CD8-positive, alpha-beta memory T cell (primary cell): ENCODE measurements at regions not wholly inside any gene's neighbourhood (a gene's known extent, or its start where the extent isn't known, plus 50 kb on each side); places are given as distances from the start of the nearest gene placed in this dataset.

ENCODE experiments used
- CTCF ChIA-PET: fragments of 350-600 bp; sonication (Branson Sonifier 250); formaldehyde crosslinking; loops from one replicate; lab custom pipeline; 2021; ENCODE audit warnings: antibody characterized with exemption; lab: Charles Lee
- POLR2A ChIA-PET: fragments of 350-600 bp; sonication (Branson Sonifier 250); formaldehyde crosslinking; loops from one replicate; lab custom pipeline; 2021; ENCODE audit warnings: antibody characterized with exemption; lab: Charles Lee
- DNase-seq, 5 donors: peaks; one replicate each; pipeline versions ENCODE4 v3.0.0 to v3.0.0-alpha.2; 2020 to 2022; ENCODE audit warnings: mixed read lengths in 1 of 5
- H3K27ac ChIP-seq: one replicate; pipeline ENCODE4 v1.7.0; 2013; ENCODE audit warnings: low read depth, mild to moderate bottlenecking, low read length, moderate library complexity
- H3K27me3 ChIP-seq: 2 replicates; pipeline ENCODE4 v1.7.0; 2013; ENCODE audit warnings: low read length, mild to moderate bottlenecking; ENCODE audit not compliant: insufficient read depth, poor library complexity, severe bottlenecking
- H3K36me3 ChIP-seq: 2 replicates; pipeline ENCODE4 v1.7.0; 2013; ENCODE audit warnings: mild to moderate bottlenecking, low read length, moderate library complexity; ENCODE audit not compliant: insufficient read depth
- H3K4me1 ChIP-seq: 2 replicates; pipeline ENCODE4 v1.7.0; 2013; ENCODE audit warnings: mild to moderate bottlenecking, low read length, moderate library complexity; ENCODE audit not compliant: insufficient read depth
- H3K4me3 ChIP-seq: 2 replicates; pipeline ENCODE4 v1.7.0; 2013; ENCODE audit warnings: mild to moderate bottlenecking, low read length
- H3K9me3 ChIP-seq: 2 replicates; pipeline ENCODE4 v1.7.0; 2013; ENCODE audit warnings: mild to moderate bottlenecking, low read length
- H3K27ac Mint-ChIP-seq, 8 donors: one replicate each; pipeline ENCODE4 v1.8.0; 2020 to 2021; ENCODE audit warnings: mixed read lengths in 8 of 8, mild to moderate bottlenecking in 6 of 8, inconsistent platforms in 3 of 8, moderate library complexity in 3 of 8
- H3K27me3 Mint-ChIP-seq, 2 donors: one replicate each; pipeline ENCODE4 v1.8.0; 2020 to 2021; ENCODE audit warnings: mixed read lengths in 2 of 2, mild to moderate bottlenecking in 1 of 2, moderate library complexity in 1 of 2
- H3K36me3 Mint-ChIP-seq, 3 donors: one replicate each; pipeline ENCODE4 v1.8.0; 2020 to 2021; ENCODE audit warnings: mixed read lengths in 3 of 3, inconsistent platforms in 1 of 3, mild to moderate bottlenecking in 1 of 3
- H3K4me1 Mint-ChIP-seq, 3 donors: one replicate each; pipeline ENCODE4 v1.8.0; 2020 to 2021; ENCODE audit warnings: mixed read lengths in 3 of 3, inconsistent platforms in 1 of 3, mild to moderate bottlenecking in 1 of 3
- H3K4me3 Mint-ChIP-seq, 7 donors: one replicate each; pipeline ENCODE4 v1.8.0; 2020 to 2021; ENCODE audit warnings: mixed read lengths in 7 of 7, mild to moderate bottlenecking in 6 of 7, moderate library complexity in 4 of 7, inconsistent platforms in 2 of 7
- H3K9me3 Mint-ChIP-seq, 5 donors: one replicate each; pipeline ENCODE4 v1.8.0; 2020 to 2022; ENCODE audit warnings: mixed read lengths in 5 of 5, mild to moderate bottlenecking in 3 of 5, moderate library complexity in 2 of 5, inconsistent platforms in 1 of 5

DNA sequence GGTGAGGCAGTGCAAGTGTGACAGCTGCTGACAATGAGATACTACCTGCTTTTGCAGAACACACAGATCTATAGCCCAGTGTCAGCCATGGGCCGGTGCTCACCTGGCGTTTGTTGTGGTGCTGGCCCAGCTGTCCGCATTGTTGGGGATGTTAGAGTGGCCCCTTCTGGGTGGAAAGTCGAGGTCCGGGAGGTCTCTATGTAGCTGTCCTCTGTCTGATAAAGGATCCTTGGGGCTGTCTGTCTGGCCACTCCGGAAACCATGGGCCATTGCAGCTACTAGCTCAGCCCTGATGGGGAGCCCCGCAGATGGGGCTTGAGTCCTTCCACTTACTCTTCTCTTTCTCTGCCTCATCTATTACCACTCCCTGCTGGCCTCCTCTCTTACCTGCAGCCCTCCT lies 181.5 kb upstream of the TSHZ3 start:
- H3K27ac Mint-ChIP-seq = no peak overlapping the region
- peaks cover 7 to 15% (median 13%) of the 10 kb centered on the region in 5 donors for H3K9me3 Mint-ChIP-seq
- H3K27me3 Mint-ChIP-seq = peaks cover 0 to 8% of the 10 kb centered on the region in 2 donors
- no peak overlapping the region for H3K4me3 ChIP-seq
- H3K9me3 ChIP-seq = no peaks in the 10 kb centered on the region
- H3K36me3 Mint-ChIP-seq = no peaks in the 10 kb centered on the region
- DNase-seq = no peak
- no peak overlapping the region for H3K27ac ChIP-seq
- H3K4me3 Mint-ChIP-seq = no peak overlapping the region
- H3K27me3 ChIP-seq = no peaks in the 10 kb centered on the region
- ChIA-PET POLR2A (no interaction called here), CTCF (no interaction called here)
- no peaks in the 10 kb centered on the region for H3K36me3 ChIP-seq
- no peaks in the 10 kb centered on the region for H3K4me1 ChIP-seq
- no peaks in the 10 kb centered on the region for H3K4me1 Mint-ChIP-seq

DNA sequence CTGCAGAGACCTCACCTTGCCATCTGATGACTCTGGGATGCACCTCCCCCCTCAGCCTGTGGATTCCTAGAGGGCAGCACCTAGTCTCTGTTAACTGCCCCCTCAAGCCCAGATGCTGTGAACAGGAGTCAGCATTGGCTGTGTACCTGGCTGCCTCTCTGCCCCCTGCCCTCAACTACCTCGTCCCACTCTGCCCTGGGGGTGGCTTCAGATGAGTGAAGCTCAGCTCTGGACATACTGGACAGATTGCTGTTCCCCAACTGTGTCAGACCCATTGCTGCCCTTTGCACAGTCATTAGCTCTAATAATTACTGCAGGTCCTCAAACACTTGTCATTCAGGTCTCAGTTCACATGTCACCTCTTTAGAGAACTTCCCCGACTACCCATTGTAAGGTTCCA lies 182.1 kb upstream of the TSHZ3 start:
- no peak for DNase-seq
- Mint-ChIP-seq H3K27ac (no peak overlapping the region), H3K27me3 (peaks cover 0 to 8% of the 10 kb centered on the region in 2 donors), H3K9me3 (peaks cover 2 to 13% (median 8%) of the 10 kb centered on the region in 5 donors), H3K36me3 (no peaks in the 10 kb centered on the region), H3K4me3 (no peak overlapping the region), H3K4me1 (no peaks in the 10 kb centered on the region)
- H3K27me3 ChIP-seq = no peaks in the 10 kb centered on the region
- no peaks in the 10 kb centered on the region for H3K4me1 ChIP-seq
- POLR2A ChIA-PET = no interaction called here
- H3K9me3 ChIP-seq = no peaks in the 10 kb centered on the region
- no peak overlapping the region for H3K27ac ChIP-seq
- CTCF ChIA-PET = no interaction called here
- no peaks in the 10 kb centered on the region for H3K36me3 ChIP-seq
- no peak overlapping the region for H3K4me3 ChIP-seq

DNA sequence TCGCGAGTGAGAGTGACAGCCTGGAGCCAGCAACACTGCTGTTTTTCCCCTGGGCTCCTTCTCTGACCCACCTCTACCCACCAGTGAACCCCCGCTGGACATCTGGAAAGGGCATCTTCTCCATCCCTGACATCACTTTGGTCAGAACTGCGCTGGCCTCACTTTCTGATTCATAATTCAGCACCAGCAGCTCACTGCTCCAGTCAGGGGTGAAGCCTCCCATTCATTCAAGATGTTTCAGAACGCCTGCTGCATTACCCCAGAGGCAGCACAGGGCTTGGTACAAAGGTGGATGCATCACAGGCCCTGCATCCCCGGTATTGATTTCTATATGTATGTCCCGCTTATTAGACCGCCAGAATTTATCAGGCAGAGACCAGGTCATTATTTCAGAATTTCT lies 182.8 kb upstream of the TSHZ3 start:
- no peak overlapping the region for H3K4me3 ChIP-seq
- Mint-ChIP-seq H3K4me1 (no peaks in the 10 kb centered on the region), H3K27ac (no peak overlapping the region), H3K9me3 (peaks cover 0 to 13% (median 6%) of the 10 kb centered on the region in 5 donors), H3K36me3 (no peaks in the 10 kb centered on the region), H3K4me3 (no peak overlapping the region), H3K27me3 (peaks cover 0 to 8% of the 10 kb centered on the region in 2 donors)
- H3K27ac ChIP-seq = no peak overlapping the region
- no peak for DNase-seq
- no peaks in the 10 kb centered on the region for H3K4me1 ChIP-seq
- POLR2A ChIA-PET = no interaction called here
- H3K27me3 ChIP-seq = no peaks in the 10 kb centered on the region
- no peaks in the 10 kb centered on the region for H3K36me3 ChIP-seq
- H3K9me3 ChIP-seq = no peaks in the 10 kb centered on the region
- CTCF ChIA-PET = no interaction called here

DNA sequence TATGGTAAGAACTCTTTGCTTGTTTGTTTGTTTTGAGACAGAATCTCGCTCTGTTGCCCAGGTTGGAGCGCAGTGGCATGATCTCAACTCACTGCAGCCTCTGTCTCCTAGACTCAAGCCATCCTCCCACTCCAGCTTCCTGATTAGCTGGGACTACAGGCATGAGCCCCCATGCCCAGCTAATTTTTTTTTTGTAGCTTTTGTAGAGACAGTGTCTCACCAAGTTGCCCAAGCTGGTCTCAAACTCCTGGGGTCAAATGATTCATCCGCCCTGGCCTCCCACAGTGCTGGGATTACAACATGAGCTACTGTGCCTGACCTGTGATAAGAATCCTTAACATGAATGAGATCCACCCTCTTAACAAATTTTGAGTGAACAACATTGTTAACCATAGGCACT lies 183.9 kb upstream of the TSHZ3 start:
- CTCF ChIA-PET = no interaction called here
- POLR2A ChIA-PET = no interaction called here

DNA sequence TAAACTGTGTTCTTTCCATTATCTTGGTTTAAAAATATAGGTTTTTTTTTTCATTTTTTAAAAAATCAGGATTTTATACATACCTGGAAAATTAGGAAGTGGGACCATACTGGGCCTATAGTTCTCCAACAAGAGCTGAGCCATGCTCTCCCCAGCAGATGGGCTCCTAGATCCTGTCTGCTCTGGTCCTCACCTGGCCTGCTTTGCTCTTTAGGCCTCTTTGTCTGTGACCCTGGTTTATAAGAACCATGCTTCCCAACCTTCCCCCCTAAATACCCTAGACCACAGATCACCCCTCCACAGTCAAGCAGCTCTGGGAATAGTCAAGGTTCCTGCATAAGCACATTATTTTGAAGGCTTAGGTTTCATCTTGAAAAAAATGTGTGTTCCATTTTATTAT lies 185.0 kb upstream of the TSHZ3 start:
- Mint-ChIP-seq H3K27ac (no peak overlapping the region), H3K4me3 (no peak overlapping the region), H3K36me3 (no peaks in the 10 kb centered on the region), H3K9me3 (peaks cover 0 to 5% (median 2%) of the 10 kb centered on the region in 5 donors), H3K4me1 (no peaks in the 10 kb centered on the region), H3K27me3 (peaks cover 0 to 4% of the 10 kb centered on the region in 2 donors)
- Histone ChIP-seq H3K27me3 (no peaks in the 10 kb centered on the region), H3K27ac (no peak overlapping the region), H3K36me3 (no peaks in the 10 kb centered on the region), H3K9me3 (no peaks in the 10 kb centered on the region), H3K4me3 (no peak overlapping the region), H3K4me1 (no peaks in the 10 kb centered on the region)
- POLR2A ChIA-PET = no interaction called here
- DNase-seq = no peak
- CTCF ChIA-PET = no interaction called here

More for the DNA sequence above, 183.9 kb upstream of the TSHZ3 start:
- no peak for DNase-seq
- Mint-ChIP-seq H3K4me3 (no peak overlapping the region), H3K36me3 (no peaks in the 10 kb centered on the region), H3K4me1 (no peaks in the 10 kb centered on the region), H3K27ac (no peak overlapping the region), H3K27me3 (peaks cover 0 to 8% of the 10 kb centered on the region in 2 donors), H3K9me3 (peaks cover 0 to 10% (median 4%) of the 10 kb centered on the region in 5 donors)
- Histone ChIP-seq H3K27me3 (no peaks in the 10 kb centered on the region), H3K4me3 (no peak overlapping the region), H3K27ac (no peak overlapping the region), H3K9me3 (no peaks in the 10 kb centered on the region), H3K36me3 (no peaks in the 10 kb centered on the region), H3K4me1 (no peaks in the 10 kb centered on the region)

- Histone ChIP-seq H3K27ac (no peak overlapping the region), H3K4me3 (no peak overlapping the region), H3K9me3 (no peaks in the 10 kb centered on the region), H3K27me3 (no peaks in the 10 kb centered on the region), H3K4me1 (no peaks in the 10 kb centered on the region), H3K36me3 (no peaks in the 10 kb centered on the region)
- CTCF ChIA-PET = no interaction called here
- Mint-ChIP-seq H3K27me3 (peaks cover 0 to 4% of the 10 kb centered on the region in 2 donors), H3K27ac (peak overlapping the region in 1 of 8 donors; percentile 89), H3K9me3 (peaks cover 0 to 5% (median 0%) of the 10 kb centered on the region in 5 donors), H3K4me3 (no peak overlapping the region), H3K36me3 (no peaks in the 10 kb centered on the region), H3K4me1 (no peaks in the 10 kb centered on the region)
- no peak for DNase-seq
- POLR2A ChIA-PET = no interaction called here
Measured at GRCh38 chr19:31534786-31535657, 185.8 kb upstream of the TSHZ3 start.

DNA sequence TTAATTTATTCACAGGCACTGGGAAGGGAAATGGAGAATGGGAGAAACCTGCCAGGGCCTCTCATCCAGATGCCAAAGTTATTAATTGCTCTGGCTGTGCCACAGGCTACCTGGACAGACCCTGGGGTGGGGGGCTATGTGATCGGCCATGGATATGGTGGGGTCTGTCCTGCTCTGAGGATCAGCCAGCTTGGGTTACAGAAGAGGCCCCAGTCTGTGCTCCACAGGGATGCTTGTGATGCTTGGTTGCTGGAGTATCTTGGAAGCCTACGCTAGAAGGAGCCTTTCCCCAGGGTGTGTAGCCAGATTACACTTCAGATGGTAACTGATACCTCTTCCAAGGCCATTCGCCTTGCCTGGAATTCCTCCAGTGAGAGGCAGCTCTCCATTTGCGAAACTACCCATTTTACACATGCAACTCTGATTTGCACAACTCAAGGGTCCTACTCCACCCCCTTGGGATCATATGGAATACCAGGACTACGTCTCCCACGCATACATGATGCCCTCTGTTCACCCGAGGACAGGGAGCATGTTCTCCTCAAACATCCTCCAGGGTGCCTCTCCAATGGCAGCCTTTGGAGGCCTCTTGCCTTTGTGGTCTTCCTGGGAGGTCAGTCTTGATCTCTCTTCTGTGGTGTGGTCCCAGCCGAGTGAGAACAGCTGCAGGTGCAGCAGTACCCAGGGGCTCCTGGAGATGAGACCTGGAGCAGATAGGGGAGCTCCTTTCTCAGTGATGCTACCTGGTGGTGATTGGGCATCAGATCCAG lies 186.6 kb upstream of the TSHZ3 start:
- POLR2A ChIA-PET = no interaction called here
- no peaks in the 10 kb centered on the region for H3K36me3 ChIP-seq
- no peak for DNase-seq
- no peaks in the 10 kb centered on the region for H3K36me3 Mint-ChIP-seq
- H3K27ac Mint-ChIP-seq = no peak overlapping the region
- CTCF ChIA-PET = no interaction called here
- no peaks in the 10 kb centered on the region for H3K4me1 Mint-ChIP-seq
- H3K4me1 ChIP-seq = no peaks in the 10 kb centered on the region
- peaks cover 2 to 3% of the 10 kb centered on the region in 2 donors for H3K27me3 Mint-ChIP-seq
- no peaks in the 10 kb centered on the region for H3K27me3 ChIP-seq
- H3K9me3 Mint-ChIP-seq = peaks cover 0 to 5% (median 0%) of the 10 kb centered on the region in 5 donors
- H3K4me3 ChIP-seq = no peak overlapping the region
- H3K9me3 ChIP-seq = no peaks in the 10 kb centered on the region
- no peak overlapping the region for H3K27ac ChIP-seq
- H3K4me3 Mint-ChIP-seq = no peak overlapping the region

DNA sequence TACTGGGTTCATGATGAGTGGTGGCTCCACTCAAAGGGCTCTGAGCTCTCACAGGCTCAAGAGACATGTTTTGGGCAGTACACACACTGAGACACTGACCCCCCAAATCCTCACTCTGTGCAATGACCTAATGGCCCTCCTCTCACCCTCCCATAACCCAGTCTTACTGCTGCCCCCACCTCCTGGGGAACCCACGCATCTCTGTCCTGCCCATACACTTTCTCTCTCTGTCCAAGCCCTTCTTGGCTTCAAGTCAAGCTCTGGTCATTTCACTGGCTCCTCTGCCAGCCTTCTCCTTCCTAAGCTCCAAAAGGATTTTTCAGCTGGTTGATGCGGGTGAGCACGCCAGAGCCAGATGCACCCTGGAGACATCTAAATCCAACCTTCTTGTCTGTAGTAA lies 187.9 kb upstream of the TSHZ3 start:
- ChIA-PET CTCF (no interaction called here), POLR2A (no interaction called here)
- Mint-ChIP-seq H3K4me3 (no peak overlapping the region), H3K27me3 (peaks cover 0 to 12% of the 10 kb centered on the region in 2 donors), H3K9me3 (peaks cover 0 to 3% (median 0%) of the 10 kb centered on the region in 5 donors), H3K36me3 (no peaks in the 10 kb centered on the region), H3K27ac (no peak overlapping the region), H3K4me1 (no peaks in the 10 kb centered on the region)
- DNase-seq = no peak
- no peaks in the 10 kb centered on the region for H3K36me3 ChIP-seq
- H3K4me1 ChIP-seq = no peaks in the 10 kb centered on the region
- no peak overlapping the region for H3K27ac ChIP-seq
- H3K4me3 ChIP-seq = no peak overlapping the region
- H3K27me3 ChIP-seq = no peaks in the 10 kb centered on the region
- H3K9me3 ChIP-seq = no peaks in the 10 kb centered on the region
